ENCODE measurements at regions not wholly inside any gene's neighbourhood (a gene's known extent, or its start where the extent isn't known, plus 50 kb on each side); places are given as distances from the start of the nearest gene placed in this dataset.

GRCh38 chr15:70166506-70167087 lies 68.9 kb upstream of the TLE3 start:
- 93% methylated on average over 13 of the region's 13 CpGs for WGBS
- no peaks in the 10 kb centered on the region for H3K9me3 ChIP-seq
- TF ChIP-seq POLR2A (IDR thresholded peaks at IDR 0.05) (no peak), CTCF (IDR thresholded peaks at IDR 0.05) (no peak), POLR2AphosphoS5 (IDR thresholded peaks at IDR 0.05) (no peak)
- no peak overlapping the region for H3K27ac ChIP-seq
- no peak overlapping the region for H3K4me3 ChIP-seq
- intact Hi-C loops (cut with DNase I): no loop called here
- no peak for DNase-seq (ENCODE audit: low spot score)
- no peaks in the 10 kb centered on the region for H3K27me3 ChIP-seq (replicated peaks; ENCODE audit: insufficient read depth)
- no peaks in the 10 kb centered on the region for H3K4me1 ChIP-seq (replicated peaks)
- no peaks in the 10 kb centered on the region for H3K36me3 ChIP-seq

DNA sequence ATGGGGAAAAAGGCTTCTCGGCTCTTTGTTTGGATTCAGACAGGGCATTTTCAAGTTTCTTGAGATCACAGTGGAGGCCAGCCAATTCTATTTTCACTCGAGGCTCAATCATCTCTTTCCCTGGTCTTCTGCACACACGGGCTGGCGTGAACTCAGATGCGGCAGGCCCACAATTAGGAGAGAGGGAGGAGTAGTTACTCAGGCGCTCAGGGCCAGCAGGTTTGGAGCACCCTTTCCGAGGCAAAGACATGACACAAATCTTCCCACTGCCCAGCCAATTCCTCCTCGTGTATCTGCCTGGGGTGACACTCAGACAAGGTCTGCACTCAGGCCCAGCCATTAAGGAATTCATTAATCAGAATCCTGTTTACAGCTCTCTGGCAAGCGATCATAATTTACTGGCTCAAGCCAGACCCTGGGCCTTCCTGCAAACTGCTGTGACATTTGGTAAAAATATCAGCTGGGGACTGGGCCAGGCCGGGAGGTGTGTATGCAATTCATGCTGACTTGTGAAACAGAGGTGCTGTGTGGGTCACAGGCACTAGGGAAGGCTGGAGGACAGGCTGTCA lies 68.1 kb upstream of the TLE3 start:
- DNase-seq (ENCODE audit: low spot score): peak; percentile 25
- H3K27me3 ChIP-seq (replicated peaks; ENCODE audit: insufficient read depth): no peaks in the 10 kb centered on the region
- no peak overlapping the region for H3K4me3 ChIP-seq
- no peaks in the 10 kb centered on the region for H3K36me3 ChIP-seq
- H3K9me3 ChIP-seq: no peaks in the 10 kb centered on the region
- no peaks in the 10 kb centered on the region for H3K4me1 ChIP-seq (replicated peaks)
- H3K27ac ChIP-seq: no peak overlapping the region
- intact Hi-C loops (cut with DNase I): no loop called here
- TF ChIP-seq POLR2AphosphoS5 (IDR thresholded peaks at IDR 0.05) (no peak), CTCF (IDR thresholded peaks at IDR 0.05) (no peak), POLR2A (IDR thresholded peaks at IDR 0.05) (no peak)
- 24% methylated on average over 10 of the region's 10 CpGs for WGBS

- 79% methylated on average over 15 of the region's 15 CpGs for WGBS
- H3K27me3 ChIP-seq (replicated peaks; ENCODE audit: insufficient read depth): no peaks in the 10 kb centered on the region
- H3K36me3 ChIP-seq: no peaks in the 10 kb centered on the region
- no peaks in the 10 kb centered on the region for H3K9me3 ChIP-seq
- no peaks in the 10 kb centered on the region for H3K4me1 ChIP-seq (replicated peaks)
- no peak for DNase-seq (ENCODE audit: low spot score)
- TF ChIP-seq CTCF (IDR thresholded peaks at IDR 0.05) (no peak), POLR2A (IDR thresholded peaks at IDR 0.05) (no peak), POLR2AphosphoS5 (IDR thresholded peaks at IDR 0.05) (no peak)
- intact Hi-C loops (cut with DNase I): no loop called here
- no peak overlapping the region for H3K4me3 ChIP-seq
- no peak overlapping the region for H3K27ac ChIP-seq
These were observed 67.4 kb upstream of the TLE3 start for GRCh38 chr15:70164910-70165715.

- H3K4me1 ChIP-seq (replicated peaks): no peaks in the 10 kb centered on the region
- TF ChIP-seq POLR2AphosphoS5 (IDR thresholded peaks at IDR 0.05): no peak
- TF ChIP-seq POLR2A (IDR thresholded peaks at IDR 0.05): no peak
- no peak for TF ChIP-seq CTCF (IDR thresholded peaks at IDR 0.05)
- no peaks in the 10 kb centered on the region for H3K36me3 ChIP-seq
- intact Hi-C loops (cut with DNase I): no loop called here
- no peak overlapping the region for H3K4me3 ChIP-seq
- H3K9me3 ChIP-seq: no peaks in the 10 kb centered on the region
- H3K27me3 ChIP-seq (replicated peaks; ENCODE audit: insufficient read depth): no peaks in the 10 kb centered on the region
- WGBS: 91% methylated on average over 3 of the region's 3 CpGs
- no peak overlapping the region for H3K27ac ChIP-seq
- no peak for DNase-seq (ENCODE audit: low spot score)
These were observed 66.6 kb upstream of the TLE3 start for GRCh38 chr15:70164156-70164900.

Data from prostate gland (tissue), 2 donors.